Hepatocyte (in vitro differentiated cells): ENCODE measurements at regions not wholly inside any gene's neighbourhood (a gene's known extent, or its start where the extent isn't known, plus 50 kb on each side); places are given as distances from the start of the nearest gene placed in this dataset.

Experiments used
- DNase-seq: peaks from one replicate; pipeline ENCODE4 v3.0.0-alpha.2; 2016; ENCODE audit warnings: low spot score
- H2AFZ ChIP-seq: fragments of 200-600 bp; sonication (generic); 2 replicates; pipeline ENCODE4 v1.6.0; 2016; ENCODE audit warnings: antibody characterized with exemption, mild to moderate bottlenecking
- H3K27ac ChIP-seq: fragments of 200-600 bp; sonication (generic); 2 replicates; pipeline ENCODE4 v1.5.1; 2016; ENCODE audit warnings: mild to moderate bottlenecking
- H3K27me3 ChIP-seq: fragments of 200-600 bp; sonication (generic); 2 replicates; pipeline ENCODE4 v1.6.1; 2016
- H3K36me3 ChIP-seq: fragments of 200-600 bp; sonication (generic); replicated peaks from 2 replicates; pipeline ENCODE4 v1.5.1; 2016; ENCODE audit warnings: low read depth; ENCODE audit not compliant: insufficient read depth
- H3K4me1 ChIP-seq: fragments of 200-600 bp; sonication (generic); 2 replicates; pipeline ENCODE4 v1.5.1; 2016; ENCODE audit warnings: mild to moderate bottlenecking, moderate library complexity; ENCODE audit not compliant: insufficient read depth
- H3K4me2 ChIP-seq: fragments of 200-600 bp; sonication (generic); 2 replicates; pipeline ENCODE4 v1.6.0; 2016
- H3K4me3 ChIP-seq: fragments of 200-600 bp; sonication (generic); 2 replicates; pipeline ENCODE4 v1.5.1; 2016; ENCODE audit warnings: mild to moderate bottlenecking
- H3K79me2 ChIP-seq: fragments of 200-600 bp; sonication (generic); 2 replicates; pipeline ENCODE4 v1.6.0; 2017; ENCODE audit warnings: mild to moderate bottlenecking
- H3K9me2 ChIP-seq: fragments of 200-600 bp; sonication (generic); replicated peaks from 2 replicates; pipeline ENCODE4 v1.6.0; 2017; ENCODE audit warnings: mild to moderate bottlenecking; ENCODE audit not compliant: insufficient read depth
- H3K9me3 ChIP-seq: fragments of 200-600 bp; sonication (generic); 2 replicates; pipeline ENCODE4 v1.5.1; 2016; ENCODE audit warnings: low read depth, mild to moderate bottlenecking
- H4K20me1 ChIP-seq: fragments of 200-600 bp; sonication (generic); 2 replicates; pipeline ENCODE4 v1.6.0; 2016; ENCODE audit warnings: mild to moderate bottlenecking; ENCODE audit not compliant: insufficient read depth, poor library complexity, severe bottlenecking
- EZH2 ChIP-seq: fragments of 200-600 bp; sonication (generic); IDR thresholded peaks from 2 replicates; pipeline ENCODE4 v1.6.1; 2016; ENCODE audit warnings: antibody characterized with exemption, mild to moderate bottlenecking, borderline replicate concordance
- EZH2phosphoT487 ChIP-seq: fragments of 200-600 bp; sonication (generic); IDR thresholded peaks from one replicate; pipeline ENCODE4 v1.6.1; 2018; ENCODE audit warnings: antibody characterized with exemption, mild to moderate bottlenecking, low read depth, moderate library complexity; ENCODE audit not compliant: unreplicated experiment, severe bottlenecking
- WGBS: methylation state at CpG from one replicate; pipeline ENCODE4 v1.1.6; 2016; ENCODE audit warnings: low lambda C conversion rate; ENCODE audit errors: missing lambda C conversion rate; 5-methylcytosine and 5-hydroxymethylcytosine counted together
- TF ChIP-seq, protein P1 (sequence below): fragments of 200-600 bp; sonication (generic); IDR thresholded peaks from 2 replicates; pipeline ENCODE4 v1.5.1; 2016; ENCODE audit warnings: antibody characterized with exemption, mild to moderate bottlenecking; ENCODE audit not compliant: poor library complexity

DNA sequence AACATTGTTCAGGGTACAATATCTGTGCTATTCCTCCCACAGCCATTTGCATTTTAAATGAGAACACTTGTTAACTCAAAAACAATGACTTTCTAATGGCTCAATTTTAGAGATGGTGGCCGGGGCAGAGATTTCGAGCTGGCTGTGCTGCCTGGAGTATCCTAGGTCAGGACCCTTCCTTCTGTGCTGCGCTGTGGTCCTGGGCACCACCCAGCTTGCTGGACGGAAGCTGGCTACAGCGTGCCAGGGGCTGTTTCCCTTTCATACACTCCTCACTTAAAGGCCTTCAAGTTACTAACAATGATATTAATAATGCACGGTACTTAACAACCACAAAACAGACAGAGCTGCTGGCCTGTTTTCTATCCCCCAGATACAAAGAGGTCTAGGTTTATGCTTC lies 194.4 kb upstream of the CST7 start:
- no peak overlapping the region for H3K4me2 ChIP-seq
- H3K27ac ChIP-seq: peak overlapping the region; percentile 25
- no peak for DNase-seq
- H3K4me1 ChIP-seq: peaks cover 18% of the 10 kb centered on the region
- no peaks in the 10 kb centered on the region for H3K9me3 ChIP-seq
- H3K79me2 ChIP-seq: no peaks in the 10 kb centered on the region
- 93% methylated on average over 6 of the region's 6 CpGs for WGBS
- no peak overlapping the region for H3K4me3 ChIP-seq
- no peaks in the 10 kb centered on the region for H3K27me3 ChIP-seq
- TF ChIP-seq EZH2: no peak
- TF ChIP-seq, protein P1, sequence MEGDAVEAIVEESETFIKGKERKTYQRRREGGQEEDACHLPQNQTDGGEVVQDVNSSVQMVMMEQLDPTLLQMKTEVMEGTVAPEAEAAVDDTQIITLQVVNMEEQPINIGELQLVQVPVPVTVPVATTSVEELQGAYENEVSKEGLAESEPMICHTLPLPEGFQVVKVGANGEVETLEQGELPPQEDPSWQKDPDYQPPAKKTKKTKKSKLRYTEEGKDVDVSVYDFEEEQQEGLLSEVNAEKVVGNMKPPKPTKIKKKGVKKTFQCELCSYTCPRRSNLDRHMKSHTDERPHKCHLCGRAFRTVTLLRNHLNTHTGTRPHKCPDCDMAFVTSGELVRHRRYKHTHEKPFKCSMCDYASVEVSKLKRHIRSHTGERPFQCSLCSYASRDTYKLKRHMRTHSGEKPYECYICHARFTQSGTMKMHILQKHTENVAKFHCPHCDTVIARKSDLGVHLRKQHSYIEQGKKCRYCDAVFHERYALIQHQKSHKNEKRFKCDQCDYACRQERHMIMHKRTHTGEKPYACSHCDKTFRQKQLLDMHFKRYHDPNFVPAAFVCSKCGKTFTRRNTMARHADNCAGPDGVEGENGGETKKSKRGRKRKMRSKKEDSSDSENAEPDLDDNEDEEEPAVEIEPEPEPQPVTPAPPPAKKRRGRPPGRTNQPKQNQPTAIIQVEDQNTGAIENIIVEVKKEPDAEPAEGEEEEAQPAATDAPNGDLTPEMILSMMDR: no peak
- TF ChIP-seq EZH2phosphoT487: no peak
- no peaks in the 10 kb centered on the region for H3K9me2 ChIP-seq
- no peaks in the 10 kb centered on the region for H4K20me1 ChIP-seq
- H2AFZ ChIP-seq: no peak overlapping the region
- no peaks in the 10 kb centered on the region for H3K36me3 ChIP-seq

DNA sequence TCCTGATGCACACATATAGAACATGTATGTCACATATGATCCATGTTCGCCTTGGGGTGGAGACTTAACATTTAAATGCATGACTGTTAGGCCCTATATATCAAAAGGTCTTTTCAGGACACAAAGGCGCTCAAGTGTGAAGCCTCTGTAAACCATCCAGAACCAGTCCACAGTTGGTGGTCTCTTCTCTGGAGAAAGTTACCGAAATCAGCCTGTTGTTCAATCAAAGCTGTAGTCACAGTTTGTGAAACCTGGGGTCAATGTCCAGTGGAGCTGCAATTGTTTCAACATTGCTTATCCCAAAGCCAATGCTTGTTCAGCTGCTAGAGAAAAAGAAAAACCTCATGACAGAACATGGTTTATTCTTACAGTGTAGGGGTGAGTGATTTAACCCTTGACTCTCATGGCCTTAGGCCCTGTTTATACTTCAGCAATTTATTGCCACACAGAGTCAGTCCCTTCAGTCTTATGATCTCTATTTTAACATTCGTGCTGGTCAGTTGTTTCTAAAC lies 193.6 kb upstream of the CST7 start:
- H3K4me3 ChIP-seq: no peak overlapping the region
- no peaks in the 10 kb centered on the region for H3K9me3 ChIP-seq
- H3K27me3 ChIP-seq: no peaks in the 10 kb centered on the region
- H4K20me1 ChIP-seq: no peaks in the 10 kb centered on the region
- TF ChIP-seq EZH2 (no peak), EZH2phosphoT487 (no peak)
- TF ChIP-seq, protein P1: no peak
- H2AFZ ChIP-seq: no peak overlapping the region
- peak overlapping the region; percentile 46 for H3K4me2 ChIP-seq
- H3K79me2 ChIP-seq: no peaks in the 10 kb centered on the region
- 58% methylated on average over 4 of the region's 4 CpGs for WGBS
- peak overlapping the region; percentile 72 for H3K27ac ChIP-seq
- no peaks in the 10 kb centered on the region for H3K36me3 ChIP-seq
- DNase-seq: peak; percentile 44
- H3K9me2 ChIP-seq: no peaks in the 10 kb centered on the region
- peaks cover 18% of the 10 kb centered on the region for H3K4me1 ChIP-seq

DNA sequence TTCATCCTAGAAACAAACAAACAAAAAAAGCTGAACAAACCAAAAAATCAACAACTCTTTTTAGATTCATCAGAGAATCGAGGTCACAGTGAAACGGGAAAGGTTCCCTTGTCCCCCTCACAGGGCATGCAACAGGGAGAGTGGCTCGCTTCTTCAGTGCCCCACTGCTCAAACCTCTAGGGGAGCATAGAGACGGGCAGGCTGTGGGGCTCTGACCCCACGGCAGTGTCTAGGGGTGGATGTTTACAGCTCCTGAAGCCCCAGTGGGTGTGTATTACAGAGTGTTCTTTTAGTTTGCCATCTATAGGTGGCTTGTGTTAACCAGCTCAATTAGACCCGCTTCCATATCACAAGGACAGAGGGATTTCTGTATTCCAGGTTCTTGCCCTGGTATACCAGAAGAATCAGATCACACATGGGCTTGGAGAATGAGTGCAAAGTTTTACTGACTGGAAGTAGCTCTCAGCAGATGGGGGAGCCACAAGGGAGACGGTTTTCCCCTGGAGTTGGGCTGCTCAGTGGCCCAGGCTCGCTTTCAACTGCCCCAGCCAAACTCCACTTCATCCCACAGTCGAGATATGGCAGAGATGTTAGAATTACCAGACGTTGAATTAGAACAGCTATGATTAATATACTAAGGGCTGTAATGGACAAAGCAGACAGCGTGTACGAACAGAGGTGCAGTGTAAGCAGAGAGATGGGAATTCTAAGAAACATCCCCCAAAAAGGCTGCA lies 192.6 kb upstream of the CST7 start:
- Histone ChIP-seq H3K36me3 (no peaks in the 10 kb centered on the region), H3K9me2 (no peaks in the 10 kb centered on the region), H3K79me2 (no peaks in the 10 kb centered on the region), H2AFZ (no peak overlapping the region), H3K4me1 (peaks cover 18% of the 10 kb centered on the region), H4K20me1 (no peaks in the 10 kb centered on the region), H3K4me2 (no peak overlapping the region), H3K4me3 (no peak overlapping the region), H3K27ac (peak overlapping the region; percentile 72), H3K9me3 (no peaks in the 10 kb centered on the region), H3K27me3 (no peaks in the 10 kb centered on the region)
- TF ChIP-seq EZH2phosphoT487 (no peak), EZH2 (no peak)
- TF ChIP-seq, protein P1: no peak
- WGBS: 66% methylated on average over 12 of the region's 12 CpGs
- DNase-seq: no peak
